ENCODE measurements at regions not wholly inside any gene's neighbourhood (a gene's known extent, or its start where the extent isn't known, plus 50 kb on each side); places are given as distances from the start of the nearest gene placed in this dataset.

GRCh38 chr3:20451170-20451569 lies 265.2 kb upstream of the SGO1 start:
- TF ChIP-seq POLR2A (IDR thresholded peaks at IDR 0.05) (no peak), CTCF (IDR thresholded peaks at IDR 0.05) (no peak)
